Endothelial cell of umbilical vein (primary cell): ENCODE measurements at regions not wholly inside any gene's neighbourhood (a gene's known extent, or its start where the extent isn't known, plus 50 kb on each side); places are given as distances from the start of the nearest gene placed in this dataset.
"Not testable (repeated sequence)": the region's sequence is repeated elsewhere in the genome, so short reads cannot be mapped to it uniquely, and the experiment has no call there.

Source experiments
- BruUV-seq: library from RNA; stranded (reverse); fragments of 400-500 nt; replicated peaks from 2 replicates; lab custom pipeline; 2021; lab: Mats Ljungman, UMichigan
- CTCF ChIA-PET: fragments of 300-600, 350-600 bp; sonication (Branson Sonifier 250); formaldehyde crosslinking; loops from one replicate; lab custom pipeline; 2021; ENCODE audit warnings: antibody characterized with exemption, inconsistent platforms; lab: Charles Lee
- POLR2A ChIA-PET: fragments of 300-600, 350-600 bp; sonication (Branson Sonifier 250); formaldehyde crosslinking; loops from one replicate; lab custom pipeline; 2021; ENCODE audit warnings: antibody characterized with exemption, inconsistent platforms; lab: Charles Lee
- DNase-seq: peaks from one replicate; pipeline ENCODE4 v3.0.0-alpha.2; 2011; ENCODE audit warnings: low read depth, low spot score
- FAIRE-seq: peaks from 2 replicates; lab custom pipeline; 2011; peaks lifted over from hg19 to GRCh38; lab: Jason Lieb, UNC
- H2AFZ ChIP-seq: 2 replicates; pipeline ENCODE4 v1.6.0; 2012; ENCODE audit warnings: low read depth, low read length, control low read depth, inconsistent platforms
- H3K27ac ChIP-seq: 2 replicates; pipeline ENCODE4 v1.5.1; 2011; ENCODE audit warnings: low read depth, mild to moderate bottlenecking, control low read depth, low read length, moderate library complexity; ENCODE audit not compliant: insufficient read depth
- H3K27me3 ChIP-seq, 2 experiments: 2 replicates each; pipeline versions ENCODE4 v1.6.0 to v1.6.1; 2011; ENCODE audit warnings: low read length in 2 of 2, mixed read lengths in 1 of 2; ENCODE audit not compliant: control insufficient read depth in 2 of 2, insufficient read depth in 2 of 2
- H3K36me3 ChIP-seq, 2 experiments: 2 replicates in 1 of 2; 3 replicates in 1 of 2; pipeline ENCODE4 v1.5.1; 2011; ENCODE audit warnings: low read length in 2 of 2, mild to moderate bottlenecking in 1 of 2, moderate library complexity in 1 of 2; ENCODE audit not compliant: control insufficient read depth in 2 of 2, insufficient read depth in 2 of 2; ENCODE audit errors: extremely low read depth in 1 of 2
- H3K4me1 ChIP-seq: 3 replicates; pipeline ENCODE4 v1.5.1; 2011; ENCODE audit warnings: mild to moderate bottlenecking, low read length; ENCODE audit not compliant: control insufficient read depth, insufficient read depth; ENCODE audit errors: extremely low read depth
- H3K4me2 ChIP-seq: 2 replicates; pipeline ENCODE4 v1.6.1; 2011; ENCODE audit warnings: low read length, control low read depth, mixed read lengths; ENCODE audit not compliant: insufficient read depth
- H3K4me3 ChIP-seq, 3 experiments: fragments of 200-600 bp in 1 of 3; sonication (generic), shearing (Covaris generic) in 1 of 3; replicated peaks in 1 of 3; 2 replicates each; pipeline ENCODE4 v1.5.1; 2011 to 2016; ENCODE audit warnings: control low read depth in 3 of 3, low read length in 3 of 3, mild to moderate bottlenecking in 2 of 3, inconsistent platforms in 1 of 3, low read depth in 1 of 3, moderate library complexity in 1 of 3; ENCODE audit not compliant: insufficient read depth in 1 of 3
- H3K79me2 ChIP-seq: 2 replicates; pipeline ENCODE4 v1.6.0; 2012; ENCODE audit warnings: low read length, inconsistent platforms; ENCODE audit not compliant: control insufficient read depth, insufficient read depth
- H3K9ac ChIP-seq: replicated peaks from 2 replicates; pipeline ENCODE3; 2011; ENCODE audit warnings: low read length, control low read depth; ENCODE audit not compliant: insufficient read depth; ENCODE audit errors: extremely low read depth
- H3K9me1 ChIP-seq: replicated peaks from 3 replicates; pipeline ENCODE4 v1.6.0; 2011; ENCODE audit warnings: mild to moderate bottlenecking, low read length; ENCODE audit not compliant: control insufficient read depth, insufficient read depth; ENCODE audit errors: extremely low read depth
- H3K9me3 ChIP-seq: replicated peaks from 2 replicates; pipeline ENCODE4 v1.5.1; 2012; ENCODE audit warnings: low read length, inconsistent platforms; ENCODE audit not compliant: control insufficient read depth, insufficient read depth
- H4K20me1 ChIP-seq: replicated peaks from 2 replicates; pipeline ENCODE3; 2011; ENCODE audit warnings: mild to moderate bottlenecking, low read length; ENCODE audit not compliant: control insufficient read depth, insufficient read depth; ENCODE audit errors: extremely low read depth
- GATA2 ChIP-seq: IDR thresholded peaks from 2 replicates; pipeline ENCODE4 v1.7.0; 2011; ENCODE audit warnings: low read depth, mild to moderate bottlenecking, moderate library complexity, mixed read lengths, low read length; ENCODE audit not compliant: insufficient read length, insufficient read depth
- dilution Hi-C: fragments of 300-500 bp; cut with MboI; formaldehyde crosslinking; loops from one replicate; pipeline ENCODE4 v1.15.0; 2019; ENCODE audit warnings: low sequenced_read_pairs; ENCODE audit not compliant: extremely low pct_ligation_motif_present
- intact Hi-C: fragments of 100-400 bp; cut with micrococcal nuclease; formaldehyde crosslinking; loops from one replicate; pipeline ENCODE4 v1.10.0; 2022

DNA sequence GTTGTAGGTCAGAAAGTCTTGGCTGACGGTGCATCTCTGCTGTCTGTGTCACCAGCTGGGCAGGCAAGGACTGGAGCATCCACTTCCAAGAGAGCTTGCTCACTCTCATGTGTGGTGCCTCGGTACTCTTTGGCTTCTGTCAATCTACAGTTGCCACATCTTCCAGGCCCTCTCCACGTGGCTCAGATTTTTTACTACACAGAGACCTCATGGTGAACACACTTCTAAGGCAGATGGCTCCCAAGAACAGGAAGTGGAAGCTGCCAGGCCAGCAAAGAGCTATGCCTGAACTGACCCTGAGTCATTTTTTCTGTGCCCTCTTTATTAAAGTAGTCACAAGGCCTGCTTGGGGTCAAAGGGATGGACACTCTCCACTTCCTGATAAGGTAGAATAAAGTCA, 351.5 kb upstream of the AUTS2 start:
- Histone ChIP-seq H3K27me3 (no peaks in the 10 kb centered on the region), H2AFZ (no peak overlapping the region), H3K4me3 (no peak overlapping the region), H3K9me3 (no peaks in the 10 kb centered on the region), H3K4me2 (no peak overlapping the region), H3K27ac (no peak overlapping the region), H3K36me3 (no peaks in the 10 kb centered on the region), H3K4me1 (no peaks in the 10 kb centered on the region), H3K9ac (no peak overlapping the region), H3K9me1 (no peaks in the 10 kb centered on the region), H4K20me1 (no peaks in the 10 kb centered on the region), H3K79me2 (no peaks in the 10 kb centered on the region)
- no TSS peak for BruUV-seq
- TF ChIP-seq GATA2: no peak
- CTCF ChIA-PET: no interaction called here
- intact Hi-C loops: no loop called here
- dilution Hi-C loops: no loop called here
- no peak for DNase-seq
- FAIRE-seq: no peak
- POLR2A ChIA-PET: no interaction called here

DNA sequence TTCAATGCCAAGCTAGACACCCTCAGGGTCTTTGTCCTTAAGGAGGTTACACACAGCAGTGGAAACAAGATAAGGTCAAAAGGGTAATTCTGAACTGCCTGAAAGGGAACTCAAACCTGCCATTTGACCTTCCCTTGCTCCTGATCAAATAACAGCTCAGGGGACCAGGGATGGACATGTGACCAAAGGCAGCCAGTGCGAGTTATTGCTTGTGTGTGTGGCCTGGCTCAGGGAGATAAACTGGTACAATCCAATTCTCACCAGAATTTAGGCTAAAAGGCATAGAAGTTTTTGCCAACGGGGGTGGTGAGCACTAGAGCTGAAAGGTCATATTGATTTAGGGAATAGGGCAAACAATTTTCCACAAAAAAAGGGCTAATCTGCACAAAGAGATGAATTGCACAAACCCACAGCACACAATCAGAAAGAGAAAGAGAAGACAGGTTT, 349.9 kb upstream of the AUTS2 start:
- H3K9me3 ChIP-seq, H2AFZ ChIP-seq, H3K4me1 ChIP-seq, H3K27ac ChIP-seq, H3K27me3 ChIP-seq, CTCF ChIA-PET, H4K20me1 ChIP-seq, H3K36me3 ChIP-seq, FAIRE-seq, dilution Hi-C loops, H3K4me2 ChIP-seq, H3K9me1 ChIP-seq, DNase-seq, POLR2A ChIA-PET, H3K79me2 ChIP-seq, BruUV-seq, H3K4me3 ChIP-seq, H3K9ac ChIP-seq, intact Hi-C loops: not testable (repeated sequence)
